Omental fat pad (tissue), 3 donors: ENCODE measurements at regions not wholly inside any gene's neighbourhood (a gene's known extent, or its start where the extent isn't known, plus 50 kb on each side); places are given as distances from the start of the nearest gene placed in this dataset.

ENCODE experiments used
- ATAC-seq: fragments of 150-250 bp; one replicate; pipeline ENCODE4 v1.9.1; 2016; ENCODE audit warnings: mild to moderate bottlenecking, moderate library complexity; ENCODE audit not compliant: low FRiP score
- DNase-seq: peaks from one replicate; pipeline ENCODE4 v3.0.0-alpha.2; 2019; ENCODE audit warnings: low spot score
- TF ChIP-seq, protein P1 (sequence below), 3 donors: fragments of 450-650 bp; IDR thresholded peaks; one replicate each; pipeline ENCODE4 v1.5.1; 2016 to 2017; ENCODE audit warnings: antibody characterized with exemption in 3 of 3, mild to moderate bottlenecking in 3 of 3, moderate library complexity in 2 of 3

DNA sequence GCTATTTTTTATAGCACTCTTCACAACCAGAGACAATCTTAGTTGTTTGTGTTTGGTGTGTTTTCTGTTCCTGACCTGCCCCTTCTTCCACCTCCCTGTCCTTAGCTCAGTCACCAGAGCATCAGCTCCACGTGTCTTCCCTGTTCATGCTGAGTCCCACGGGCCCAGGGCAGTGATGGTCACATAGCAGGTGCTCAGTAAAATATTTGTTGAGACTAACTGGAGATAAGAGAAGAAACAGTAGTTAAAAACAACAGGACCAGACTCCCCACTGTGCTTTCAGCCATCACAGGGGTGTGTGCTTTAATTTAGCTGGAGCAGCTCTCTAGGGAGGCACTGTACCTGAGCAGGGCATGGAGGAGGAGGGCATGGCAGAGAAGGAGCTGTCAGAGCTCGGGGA, 307.3 kb upstream of the ZNF32 start:
- DNase-seq = no peak
- TF ChIP-seq, protein P1, sequence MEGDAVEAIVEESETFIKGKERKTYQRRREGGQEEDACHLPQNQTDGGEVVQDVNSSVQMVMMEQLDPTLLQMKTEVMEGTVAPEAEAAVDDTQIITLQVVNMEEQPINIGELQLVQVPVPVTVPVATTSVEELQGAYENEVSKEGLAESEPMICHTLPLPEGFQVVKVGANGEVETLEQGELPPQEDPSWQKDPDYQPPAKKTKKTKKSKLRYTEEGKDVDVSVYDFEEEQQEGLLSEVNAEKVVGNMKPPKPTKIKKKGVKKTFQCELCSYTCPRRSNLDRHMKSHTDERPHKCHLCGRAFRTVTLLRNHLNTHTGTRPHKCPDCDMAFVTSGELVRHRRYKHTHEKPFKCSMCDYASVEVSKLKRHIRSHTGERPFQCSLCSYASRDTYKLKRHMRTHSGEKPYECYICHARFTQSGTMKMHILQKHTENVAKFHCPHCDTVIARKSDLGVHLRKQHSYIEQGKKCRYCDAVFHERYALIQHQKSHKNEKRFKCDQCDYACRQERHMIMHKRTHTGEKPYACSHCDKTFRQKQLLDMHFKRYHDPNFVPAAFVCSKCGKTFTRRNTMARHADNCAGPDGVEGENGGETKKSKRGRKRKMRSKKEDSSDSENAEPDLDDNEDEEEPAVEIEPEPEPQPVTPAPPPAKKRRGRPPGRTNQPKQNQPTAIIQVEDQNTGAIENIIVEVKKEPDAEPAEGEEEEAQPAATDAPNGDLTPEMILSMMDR (IDR thresholded peaks at IDR 0.05) = no peak
- ATAC-seq = no peak

DNA sequence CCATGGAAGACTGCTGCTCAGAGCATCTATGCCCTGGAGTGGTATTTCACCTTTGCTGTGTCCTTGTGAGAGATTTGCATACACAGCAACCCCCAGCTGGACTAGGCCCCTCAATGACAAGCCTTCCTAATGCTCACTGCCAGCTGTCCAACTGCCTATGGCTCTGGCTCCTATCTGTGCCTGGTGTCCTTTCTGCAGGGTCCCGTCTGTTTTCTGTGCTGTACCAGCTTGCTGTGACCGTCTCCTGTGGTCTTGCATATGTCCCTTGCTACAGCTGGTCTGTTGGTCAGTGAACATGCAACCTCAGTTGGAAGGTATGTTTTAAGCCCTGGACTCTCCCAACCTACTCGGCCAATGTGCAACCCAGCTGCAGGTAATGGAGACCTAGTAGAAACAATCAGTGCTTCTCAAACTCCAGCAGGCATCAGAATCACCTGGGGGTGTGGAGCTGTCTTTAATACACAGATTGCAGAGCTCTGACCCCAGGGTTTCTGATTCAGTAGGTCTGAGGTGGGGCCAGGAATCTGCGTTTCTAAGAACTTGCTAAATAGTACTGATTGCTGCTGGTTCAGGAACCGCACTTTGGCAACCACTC, 306.4 kb upstream of the ZNF32 start:
- TF ChIP-seq, protein P1 (IDR thresholded peaks at IDR 0.05) = no peak
- DNase-seq = no peak
- ATAC-seq = no peak

DNA sequence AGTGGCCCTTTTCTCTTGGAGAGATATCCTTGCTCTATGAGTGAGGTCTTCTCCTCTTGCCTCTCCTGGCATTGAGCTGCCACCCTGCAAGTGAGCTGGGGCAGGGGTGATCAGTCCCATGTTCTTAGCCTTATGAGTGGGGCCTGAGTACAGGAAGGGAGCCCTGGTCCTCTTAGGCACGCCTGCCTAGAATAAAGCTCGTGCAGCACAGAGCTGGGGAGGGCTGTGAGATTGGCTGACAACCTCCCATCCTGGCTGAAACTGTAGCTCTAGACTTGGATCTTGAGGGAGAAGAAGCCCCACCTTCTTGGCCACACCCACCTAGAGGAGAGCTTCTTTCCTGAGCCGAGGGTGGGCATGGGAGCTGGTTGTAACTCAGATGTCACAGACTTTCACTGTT, 305.0 kb upstream of the ZNF32 start:
- TF ChIP-seq, protein P1 (IDR thresholded peaks at IDR 0.05) = no peak
- DNase-seq (no peak), ATAC-seq (no peak)

DNA sequence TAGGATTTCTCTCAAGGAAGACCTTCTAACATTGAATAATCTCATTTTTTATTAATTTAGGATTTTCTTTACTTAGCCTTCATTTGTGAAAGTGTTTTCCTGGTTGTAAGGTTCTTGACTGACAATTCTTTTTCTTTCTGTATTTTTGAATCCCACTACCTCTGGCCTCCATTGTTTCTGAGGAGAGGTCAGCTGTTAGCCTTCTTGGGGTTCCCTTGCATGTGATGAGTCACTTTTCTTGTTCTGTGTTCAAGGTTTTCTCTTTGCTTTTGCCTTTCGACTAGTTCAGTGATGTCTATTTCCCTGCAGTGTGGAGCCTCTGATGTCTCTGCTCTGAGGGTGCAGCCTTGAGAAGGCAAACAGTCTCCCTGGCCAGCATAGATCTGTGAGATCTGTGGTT, 304.1 kb upstream of the ZNF32 start:
- ATAC-seq = no peak
- TF ChIP-seq, protein P1 (IDR thresholded peaks at IDR 0.05) = no peak
- DNase-seq = no peak

DNA sequence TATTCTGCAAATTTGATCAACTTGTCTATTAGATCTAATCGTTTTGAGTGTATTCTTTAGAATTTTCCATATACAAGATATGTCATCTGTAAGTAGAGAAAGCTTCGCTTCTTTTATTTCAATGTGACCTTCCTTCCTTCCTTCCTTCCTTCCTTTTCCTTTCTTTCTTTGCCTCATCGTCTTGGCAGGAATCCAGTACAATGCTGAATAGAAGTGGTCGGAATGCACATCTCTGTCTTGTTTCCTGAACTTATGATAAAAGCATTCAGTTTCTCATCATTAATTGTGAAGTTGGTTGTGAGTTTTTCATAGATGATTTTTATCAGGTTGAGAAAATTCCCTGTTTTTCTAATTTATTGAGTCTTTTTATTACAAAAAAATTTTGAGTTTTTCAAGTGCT, 300.7 kb upstream of the ZNF32 start:
- ATAC-seq (no peak), DNase-seq (no peak)
- TF ChIP-seq, protein P1 (IDR thresholded peaks at IDR 0.05) = no peak

DNA sequence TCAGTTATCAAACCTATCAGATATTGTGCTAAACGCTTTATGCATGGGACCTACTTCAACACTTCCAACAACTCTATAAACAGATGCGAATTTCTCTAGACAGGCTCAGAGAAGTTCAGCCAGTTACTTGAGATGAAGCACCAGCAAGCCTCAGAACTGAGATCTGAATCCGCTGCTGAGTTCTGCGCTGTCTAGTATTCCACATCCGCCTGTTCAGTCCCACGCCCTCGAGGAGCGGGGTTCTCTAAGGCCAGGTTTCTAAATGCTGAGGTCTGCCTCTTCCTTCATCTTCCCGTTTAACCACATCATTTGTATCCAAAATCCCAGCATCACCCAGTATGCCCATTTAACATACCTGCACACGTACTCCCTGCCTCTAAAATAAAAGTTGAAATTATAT, 297.8 kb upstream of the ZNF32 start:
- TF ChIP-seq, protein P1 (IDR thresholded peaks at IDR 0.05) = no peak
- no peak for DNase-seq
- ATAC-seq = no peak

DNA sequence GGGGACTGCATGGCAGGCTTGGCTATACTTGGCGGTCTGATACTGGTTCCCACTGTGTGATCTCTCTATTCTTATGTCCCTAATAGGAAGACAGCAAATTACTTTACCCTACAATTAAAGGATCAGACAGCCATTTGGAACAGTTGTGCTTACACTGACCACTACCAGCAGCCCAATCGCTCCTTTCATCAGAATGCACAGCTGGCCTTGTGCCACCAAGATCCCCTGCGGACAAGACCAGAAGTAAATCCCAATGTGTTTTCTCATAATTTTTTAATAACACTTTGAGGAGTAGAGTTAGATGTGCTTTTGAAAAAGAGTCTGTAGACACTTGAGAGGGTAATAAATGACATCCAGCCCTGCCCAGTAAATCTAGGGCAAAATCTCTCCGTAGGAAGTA, 297.2 kb upstream of the ZNF32 start:
- DNase-seq = no peak
- ATAC-seq = no peak
- TF ChIP-seq, protein P1 (IDR thresholded peaks at IDR 0.05) = no peak
